ENCODE measurements at regions not wholly inside any gene's neighbourhood (a gene's known extent, or its start where the extent isn't known, plus 50 kb on each side); places are given as distances from the start of the nearest gene placed in this dataset.
"Not testable (repeated sequence)": the region's sequence is repeated elsewhere in the genome, so short reads cannot be mapped to it uniquely, and the experiment has no call there.

GRCh38 chr14:30017370-30017993 is 89.8 kb upstream of the PRKD1 start:
- Histone ChIP-seq H3K36me3 (no peaks in the 10 kb centered on the region), H3K9me3 (no peaks in the 10 kb centered on the region), H3K4me1 (no peaks in the 10 kb centered on the region), H3K27ac (no peak overlapping the region), H3K4me3 (no peak overlapping the region), H3K27me3 (no peaks in the 10 kb centered on the region)
- DNase-seq (no peak), ATAC-seq (no peak)
- intact Hi-C loops (cut with DNase I), result no loop called here
- TF ChIP-seq CTCF (IDR thresholded peaks at IDR 0.05), result no peak

GRCh38 chr14:30020271-30020670 is 92.6 kb upstream of the PRKD1 start:
- no peak for TF ChIP-seq CTCF (IDR thresholded peaks at IDR 0.05)
- Histone ChIP-seq H3K4me3 (no peak overlapping the region), H3K27me3 (no peaks in the 10 kb centered on the region), H3K27ac (no peak overlapping the region), H3K4me1 (no peaks in the 10 kb centered on the region), H3K9me3 (peaks cover 0 to 8% of the 10 kb centered on the region in 2 donors), H3K36me3 (no peaks in the 10 kb centered on the region)
- ATAC-seq (no peak), DNase-seq (no peak)
- intact Hi-C loops (cut with DNase I), result no loop called here

GRCh38 chr14:30020687-30021086 is 93.0 kb upstream of the PRKD1 start:
- DNase-seq (no peak), ATAC-seq (no peak)
- no peaks in the 10 kb centered on the region for H3K27me3 ChIP-seq
- H3K4me3 ChIP-seq, result no peak overlapping the region
- H3K36me3 ChIP-seq, result no peaks in the 10 kb centered on the region
- H3K9me3 ChIP-seq, result peaks cover 0 to 8% of the 10 kb centered on the region in 2 donors
- no peaks in the 10 kb centered on the region for H3K4me1 ChIP-seq
- intact Hi-C loops (cut with DNase I), result no loop called here
- no peak for TF ChIP-seq CTCF (IDR thresholded peaks at IDR 0.05)
- H3K27ac ChIP-seq, result no peak overlapping the region

GRCh38 chr14:30023350-30023749 is 95.7 kb upstream of the PRKD1 start:
- intact Hi-C loops (cut with DNase I); H3K4me1 ChIP-seq; H3K36me3 ChIP-seq; ATAC-seq; H3K9me3 ChIP-seq; H3K4me3 ChIP-seq; H3K27me3 ChIP-seq; DNase-seq; H3K27ac ChIP-seq: not testable (repeated sequence)

- no peak for TF ChIP-seq CTCF (IDR thresholded peaks at IDR 0.05)
- Histone ChIP-seq H3K27ac (no peak overlapping the region), H3K4me1 (no peaks in the 10 kb centered on the region), H3K36me3 (no peaks in the 10 kb centered on the region), H3K9me3 (peaks cover 0 to 24% of the 10 kb centered on the region in 2 donors), H3K27me3 (no peaks in the 10 kb centered on the region), H3K4me3 (no peak overlapping the region)
- ATAC-seq (no peak), DNase-seq (no peak)
- intact Hi-C loops (cut with DNase I), result no loop called here
These were observed 106.5 kb upstream of the PRKD1 start for GRCh38 chr14:30034152-30034551.

- DNase-seq (no peak), ATAC-seq (no peak)
- Histone ChIP-seq H3K36me3 (no peaks in the 10 kb centered on the region), H3K27ac (no peak overlapping the region), H3K9me3 (peaks cover 0 to 12% of the 10 kb centered on the region in 2 donors), H3K27me3 (no peaks in the 10 kb centered on the region), H3K4me1 (no peaks in the 10 kb centered on the region), H3K4me3 (no peak overlapping the region)
- intact Hi-C loops (cut with DNase I), result no loop called here
- TF ChIP-seq CTCF (IDR thresholded peaks at IDR 0.05), result no peak
These were observed 107.7 kb upstream of the PRKD1 start for GRCh38 chr14:30035361-30035760.

Measured in left lung (tissue), 4 donors.